Neural progenitor cell (in vitro differentiated cells): ENCODE measurements at regions not wholly inside any gene's neighbourhood (a gene's known extent, or its start where the extent isn't known, plus 50 kb on each side); places are given as distances from the start of the nearest gene placed in this dataset.
"Not testable (repeated sequence)": the region's sequence is repeated elsewhere in the genome, so short reads cannot be mapped to it uniquely, and the experiment has no call there.

Experiments used
- DNase-seq: peaks from one replicate; pipeline ENCODE4 v3.0.0-alpha.2; 2016; ENCODE audit warnings: low spot score
- H2AFZ ChIP-seq: fragments of 200-600 bp; sonication (generic); replicated peaks from 2 replicates; pipeline ENCODE4 v1.6.1; 2016; ENCODE audit warnings: antibody characterized with exemption
- H3F3A ChIP-seq: fragments of 200-600 bp; sonication (generic); 2 replicates; pipeline ENCODE4 v1.6.1; 2016; ENCODE audit warnings: antibody characterized with exemption, low read depth
- H3K27ac ChIP-seq: fragments of 200-600 bp; sonication (generic); 2 replicates; pipeline ENCODE4 v1.5.1; 2016; ENCODE audit warnings: mild to moderate bottlenecking
- H3K27me3 ChIP-seq: fragments of 200-600 bp; sonication (generic); 2 replicates; pipeline ENCODE4 v1.6.1; 2016; ENCODE audit warnings: mild to moderate bottlenecking, moderate library complexity
- H3K36me3 ChIP-seq: fragments of 200-600 bp; sonication (generic); 2 replicates; pipeline ENCODE4 v1.5.1; 2016
- H3K4me1 ChIP-seq: fragments of 200-600 bp; sonication (generic); 2 replicates; pipeline ENCODE4 v1.6.1; 2016; ENCODE audit warnings: mixed run types
- H3K4me2 ChIP-seq: fragments of 200-600 bp; sonication (generic); 2 replicates; pipeline ENCODE4 v1.6.1; 2016
- H3K4me3 ChIP-seq: fragments of 200-600 bp; sonication (generic); 2 replicates; pipeline ENCODE4 v1.5.1; 2016
- H3K79me2 ChIP-seq: fragments of 200-600 bp; sonication (generic); 2 replicates; pipeline ENCODE4 v1.6.1; 2016; ENCODE audit warnings: low read depth
- H3K9ac ChIP-seq: fragments of 200-600 bp; sonication (generic); 2 replicates; pipeline ENCODE4 v1.6.1; 2016
- H3K9me3 ChIP-seq: fragments of 200-600 bp; sonication (generic); 2 replicates; pipeline ENCODE4 v1.5.1; 2016; ENCODE audit warnings: low read depth
- H4K20me1 ChIP-seq: fragments of 200-600 bp; sonication (generic); 2 replicates; pipeline ENCODE4 v1.6.1; 2016; ENCODE audit warnings: low read depth
- H3K27ac Mint-ChIP-seq: 3 replicates; pipeline ENCODE4 v1.8.0; 2021; ENCODE audit warnings: mixed read lengths
- H3K27me3 Mint-ChIP-seq: 2 replicates; pipeline ENCODE4 v1.8.0; 2022; ENCODE audit warnings: low read depth, mild to moderate bottlenecking, inconsistent platforms, moderate library complexity, mixed read lengths; ENCODE audit not compliant: insufficient read depth
- H3K36me3 Mint-ChIP-seq: 3 replicates; pipeline ENCODE4 v1.8.0; 2021; ENCODE audit warnings: mixed read lengths
- H3K4me1 Mint-ChIP-seq: 3 replicates; pipeline ENCODE4 v1.8.0; 2021; ENCODE audit warnings: mixed read lengths
- H3K4me3 Mint-ChIP-seq: 3 replicates; pipeline ENCODE4 v1.8.0; 2021; ENCODE audit warnings: mild to moderate bottlenecking, moderate library complexity, mixed read lengths
- H3K9me3 Mint-ChIP-seq: 3 replicates; pipeline ENCODE4 v1.8.0; 2020; ENCODE audit warnings: mixed read lengths
- EZH2 ChIP-seq: fragments of 200-600 bp; sonication (generic); IDR thresholded peaks from 2 replicates; pipeline ENCODE4 v1.6.1; 2017; ENCODE audit warnings: antibody characterized with exemption, mild to moderate bottlenecking, moderate library complexity
- EZH2phosphoT487 ChIP-seq: fragments of 200-600 bp; sonication (generic); IDR thresholded peaks from 2 replicates; pipeline ENCODE4 v1.6.1; 2017; ENCODE audit warnings: antibody characterized with exemption
- TF ChIP-seq, protein P1 (sequence below): fragments of 200-600 bp; sonication (generic); IDR thresholded peaks from 2 replicates; pipeline ENCODE4 v1.5.1; 2017; ENCODE audit warnings: antibody characterized with exemption, mild to moderate bottlenecking

DNA sequence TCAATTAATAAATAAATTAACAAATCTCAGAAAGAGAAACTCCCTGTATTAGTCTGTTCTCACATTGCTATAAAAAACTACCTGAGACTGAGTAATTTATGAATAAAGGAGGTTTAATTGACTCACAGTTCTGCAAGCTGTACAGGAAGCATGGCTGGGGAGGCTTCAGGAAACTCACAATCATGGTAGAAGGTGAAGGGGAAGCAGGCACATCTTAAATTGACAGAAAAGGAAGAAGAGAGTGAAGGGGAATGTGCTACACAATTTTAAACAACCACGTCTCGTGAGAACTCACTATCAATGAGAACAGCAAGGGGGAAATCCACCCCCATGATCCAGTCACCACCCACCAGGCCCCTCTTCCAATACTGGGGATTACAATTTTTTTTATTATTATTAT is 358.3 kb upstream of the KIAA1217 start:
- H3K36me3 Mint-ChIP-seq = no peaks in the 10 kb centered on the region
- no peaks in the 10 kb centered on the region for H3F3A ChIP-seq
- H3K36me3 ChIP-seq = no peaks in the 10 kb centered on the region
- no peak overlapping the region for H3K9ac ChIP-seq
- no peak overlapping the region for H3K4me3 ChIP-seq
- H3K4me1 ChIP-seq = no peaks in the 10 kb centered on the region
- no peaks in the 10 kb centered on the region for H3K4me1 Mint-ChIP-seq
- no peak overlapping the region for H3K4me3 Mint-ChIP-seq
- H3K9me3 Mint-ChIP-seq = peaks cover 9% of the 10 kb centered on the region
- H4K20me1 ChIP-seq = no peaks in the 10 kb centered on the region
- no peaks in the 10 kb centered on the region for H3K9me3 ChIP-seq
- H3K27ac ChIP-seq = no peak overlapping the region
- no peak overlapping the region for H2AFZ ChIP-seq
- no peak overlapping the region for H3K4me2 ChIP-seq
- H3K27ac Mint-ChIP-seq = no peak overlapping the region
- no peaks in the 10 kb centered on the region for H3K27me3 ChIP-seq
- H3K27me3 Mint-ChIP-seq = no peaks in the 10 kb centered on the region
- no peak for DNase-seq
- no peaks in the 10 kb centered on the region for H3K79me2 ChIP-seq
- TF ChIP-seq, protein P1, sequence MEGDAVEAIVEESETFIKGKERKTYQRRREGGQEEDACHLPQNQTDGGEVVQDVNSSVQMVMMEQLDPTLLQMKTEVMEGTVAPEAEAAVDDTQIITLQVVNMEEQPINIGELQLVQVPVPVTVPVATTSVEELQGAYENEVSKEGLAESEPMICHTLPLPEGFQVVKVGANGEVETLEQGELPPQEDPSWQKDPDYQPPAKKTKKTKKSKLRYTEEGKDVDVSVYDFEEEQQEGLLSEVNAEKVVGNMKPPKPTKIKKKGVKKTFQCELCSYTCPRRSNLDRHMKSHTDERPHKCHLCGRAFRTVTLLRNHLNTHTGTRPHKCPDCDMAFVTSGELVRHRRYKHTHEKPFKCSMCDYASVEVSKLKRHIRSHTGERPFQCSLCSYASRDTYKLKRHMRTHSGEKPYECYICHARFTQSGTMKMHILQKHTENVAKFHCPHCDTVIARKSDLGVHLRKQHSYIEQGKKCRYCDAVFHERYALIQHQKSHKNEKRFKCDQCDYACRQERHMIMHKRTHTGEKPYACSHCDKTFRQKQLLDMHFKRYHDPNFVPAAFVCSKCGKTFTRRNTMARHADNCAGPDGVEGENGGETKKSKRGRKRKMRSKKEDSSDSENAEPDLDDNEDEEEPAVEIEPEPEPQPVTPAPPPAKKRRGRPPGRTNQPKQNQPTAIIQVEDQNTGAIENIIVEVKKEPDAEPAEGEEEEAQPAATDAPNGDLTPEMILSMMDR = no peak
- no peak for TF ChIP-seq EZH2
- TF ChIP-seq EZH2phosphoT487 = no peak

DNA sequence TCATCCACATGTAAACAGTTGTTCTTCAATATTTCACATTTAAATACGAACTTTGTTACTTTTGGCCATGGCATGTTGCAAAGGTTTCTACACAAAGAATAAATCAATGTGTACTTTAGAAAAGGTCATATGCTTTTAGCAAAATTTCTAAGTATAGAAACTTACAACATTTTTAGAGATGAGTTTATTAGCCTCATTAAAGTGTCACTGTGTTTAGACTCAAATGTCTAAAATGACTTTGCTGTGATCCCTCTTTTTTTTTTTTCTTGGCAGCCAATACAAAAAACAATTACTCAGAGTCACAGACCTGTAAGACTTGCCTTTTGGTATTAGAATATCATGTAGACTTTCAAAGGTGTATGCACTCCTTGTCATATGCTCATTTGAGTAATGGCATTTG is 349.3 kb upstream of the KIAA1217 start:
- Mint-ChIP-seq H3K4me3 (no peak overlapping the region), H3K27ac (no peak overlapping the region), H3K27me3 (peaks cover 3% of the 10 kb centered on the region), H3K4me1 (no peaks in the 10 kb centered on the region), H3K9me3 (peaks cover 4% of the 10 kb centered on the region), H3K36me3 (no peaks in the 10 kb centered on the region)
- no peak for TF ChIP-seq EZH2phosphoT487
- no peak for TF ChIP-seq EZH2
- TF ChIP-seq, protein P1 = no peak
- Histone ChIP-seq H3K79me2 (no peaks in the 10 kb centered on the region), H3K4me2 (no peak overlapping the region), H4K20me1 (no peaks in the 10 kb centered on the region), H3K27ac (no peak overlapping the region), H3K9me3 (no peaks in the 10 kb centered on the region), H3F3A (no peaks in the 10 kb centered on the region), H3K27me3 (no peaks in the 10 kb centered on the region), H3K36me3 (no peaks in the 10 kb centered on the region), H2AFZ (no peak overlapping the region), H3K9ac (no peak overlapping the region), H3K4me1 (no peaks in the 10 kb centered on the region), H3K4me3 (no peak overlapping the region)
- DNase-seq = no peak

DNA sequence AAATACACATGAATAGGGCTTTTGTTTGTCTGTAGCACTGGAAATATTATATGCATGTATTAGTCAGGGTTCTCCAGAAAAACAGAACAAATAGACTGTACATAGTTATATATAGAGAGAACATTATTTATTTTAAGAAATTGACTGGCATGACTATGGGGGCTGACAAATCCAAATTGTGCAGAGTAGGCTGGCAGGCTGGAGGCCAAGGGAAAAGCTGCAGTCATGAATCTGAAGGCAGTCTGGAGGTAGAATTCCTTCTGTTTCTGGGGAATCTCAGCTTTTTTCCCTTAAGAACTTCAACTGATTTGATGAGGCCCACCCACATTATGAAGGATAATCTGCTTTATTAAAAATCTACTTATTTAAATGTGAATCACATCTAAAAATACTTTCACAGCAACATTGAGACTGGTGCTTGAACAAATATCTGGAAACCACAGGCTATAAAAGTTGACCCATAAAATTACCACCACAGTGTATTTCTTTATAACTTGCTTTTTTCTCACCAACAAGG is 344.2 kb upstream of the KIAA1217 start:
- H3K36me3 Mint-ChIP-seq = no peaks in the 10 kb centered on the region
- TF ChIP-seq, protein P1 = no peak
- TF ChIP-seq EZH2 (no peak), EZH2phosphoT487 (no peak)
- no peaks in the 10 kb centered on the region for H3K79me2 ChIP-seq
- H2AFZ ChIP-seq = no peak overlapping the region
- DNase-seq = no peak
- H3F3A ChIP-seq = no peaks in the 10 kb centered on the region
- no peaks in the 10 kb centered on the region for H4K20me1 ChIP-seq
- no peak overlapping the region for H3K4me3 Mint-ChIP-seq
- H3K27ac Mint-ChIP-seq = no peak overlapping the region
- H3K9me3 Mint-ChIP-seq = no peaks in the 10 kb centered on the region
- no peaks in the 10 kb centered on the region for H3K36me3 ChIP-seq
- no peak overlapping the region for H3K9ac ChIP-seq
- no peaks in the 10 kb centered on the region for H3K27me3 ChIP-seq
- H3K27me3 Mint-ChIP-seq = peaks cover 5% of the 10 kb centered on the region
- H3K4me2 ChIP-seq = no peak overlapping the region
- no peaks in the 10 kb centered on the region for H3K4me1 Mint-ChIP-seq
- H3K4me3 ChIP-seq = no peak overlapping the region
- H3K27ac ChIP-seq = no peak overlapping the region
- H3K9me3 ChIP-seq = no peaks in the 10 kb centered on the region
- no peaks in the 10 kb centered on the region for H3K4me1 ChIP-seq

DNA sequence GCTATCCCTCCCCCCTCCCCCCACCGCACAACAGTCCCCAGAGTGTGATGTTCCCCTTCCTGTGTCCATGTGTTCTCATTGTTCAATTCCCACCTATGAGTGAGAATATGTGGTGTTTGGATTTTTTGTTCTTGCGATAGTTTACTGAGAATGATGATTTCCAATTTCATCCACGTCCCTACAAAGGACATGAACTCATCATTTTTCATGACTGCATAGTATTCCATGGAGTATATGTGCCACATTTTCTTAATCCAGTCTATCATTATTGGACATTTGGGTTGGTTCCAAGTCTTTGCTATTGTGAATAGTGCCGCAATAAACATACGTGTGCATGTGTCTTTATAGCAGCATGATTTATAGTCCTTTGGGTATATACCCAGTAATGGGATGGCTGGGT is 342.0 kb upstream of the KIAA1217 start:
- not testable (repeated sequence) for H3K79me2 ChIP-seq, H3K4me1 Mint-ChIP-seq, H3K4me1 ChIP-seq, H3K36me3 Mint-ChIP-seq, H3K9me3 ChIP-seq, H3K4me2 ChIP-seq, H3K27me3 ChIP-seq, H4K20me1 ChIP-seq, H3F3A ChIP-seq, H3K9me3 Mint-ChIP-seq, H2AFZ ChIP-seq, H3K9ac ChIP-seq, H3K4me3 ChIP-seq, H3K36me3 ChIP-seq, H3K27ac Mint-ChIP-seq, H3K27ac ChIP-seq, H3K27me3 Mint-ChIP-seq, H3K4me3 Mint-ChIP-seq, DNase-seq
